ENCODE measurements at regions not wholly inside any gene's neighbourhood (a gene's known extent, or its start where the extent isn't known, plus 50 kb on each side); places are given as distances from the start of the nearest gene placed in this dataset.

DNA sequence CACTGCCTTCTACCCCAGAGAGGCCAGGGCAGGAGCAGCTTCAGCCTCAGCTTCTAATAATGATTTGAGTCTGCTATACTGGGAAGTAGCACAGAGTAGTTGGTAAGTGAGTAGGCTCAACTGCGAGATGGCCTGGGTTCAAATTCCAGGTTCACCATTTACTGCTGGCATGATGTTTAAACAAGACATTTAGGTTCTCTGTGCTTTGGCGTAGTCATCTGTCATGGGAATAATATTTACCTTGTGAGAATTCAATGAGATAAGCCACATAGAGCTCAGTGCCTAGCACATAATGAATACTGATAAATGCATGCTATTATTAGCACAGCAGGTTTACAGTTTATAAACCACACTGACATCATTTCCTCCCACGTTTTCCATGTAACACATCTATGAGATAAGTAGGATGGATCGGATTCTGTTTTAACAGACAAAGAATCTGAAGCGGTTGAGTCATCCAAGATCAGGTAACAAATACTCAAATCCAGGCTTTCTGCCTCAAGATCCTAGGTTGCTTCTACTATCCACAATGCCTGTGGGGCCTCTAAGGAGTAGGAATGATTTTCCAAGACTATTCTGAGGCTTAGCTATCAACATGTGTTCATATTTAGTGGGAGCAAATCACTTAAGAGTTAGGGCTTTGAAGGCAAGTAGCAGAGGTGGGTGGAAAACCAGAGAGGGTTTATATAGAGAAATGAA lies 72.9 kb upstream of the DTNBP1 start (continued):
- TF ChIP-seq, protein P1, sequence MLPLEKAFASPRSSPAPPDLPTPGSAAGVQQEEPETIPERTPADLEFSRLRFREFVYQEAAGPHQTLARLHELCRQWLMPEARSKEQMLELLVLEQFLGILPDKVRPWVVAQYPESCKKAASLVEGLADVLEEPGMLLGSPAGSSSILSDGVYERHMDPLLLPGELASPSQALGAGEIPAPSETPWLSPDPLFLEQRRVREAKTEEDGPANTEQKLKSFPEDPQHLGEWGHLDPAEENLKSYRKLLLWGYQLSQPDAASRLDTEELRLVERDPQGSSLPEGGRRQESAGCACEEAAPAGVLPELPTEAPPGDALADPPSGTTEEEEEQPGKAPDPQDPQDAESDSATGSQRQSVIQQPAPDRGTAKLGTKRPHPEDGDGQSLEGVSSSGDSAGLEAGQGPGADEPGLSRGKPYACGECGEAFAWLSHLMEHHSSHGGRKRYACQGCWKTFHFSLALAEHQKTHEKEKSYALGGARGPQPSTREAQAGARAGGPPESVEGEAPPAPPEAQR (tag by site-specific recombination; IDR thresholded peaks at IDR 0.05): no peak
- TF ChIP-seq ZNF311 (tag by site-specific recombination; IDR thresholded peaks at IDR 0.05; ENCODE audit: borderline replicate concordance) (no peak), ZBTB21 (tag by site-specific recombination; IDR thresholded peaks at IDR 0.05) (peak; percentile 95), ZNF792 (tag by site-specific recombination; IDR thresholded peaks at IDR 0.05) (no peak), ZNF639 (tag by site-specific recombination; IDR thresholded peaks at IDR 0.05) (peak; percentile 98), KLF7 (tag by site-specific recombination; IDR thresholded peaks at IDR 0.05; ENCODE audit: borderline replicate concordance) (no peak), REPIN1 (tag by site-specific recombination; IDR thresholded peaks at IDR 0.05; ENCODE audit: low read depth) (no peak)
- TF ChIP-seq, protein P2, sequence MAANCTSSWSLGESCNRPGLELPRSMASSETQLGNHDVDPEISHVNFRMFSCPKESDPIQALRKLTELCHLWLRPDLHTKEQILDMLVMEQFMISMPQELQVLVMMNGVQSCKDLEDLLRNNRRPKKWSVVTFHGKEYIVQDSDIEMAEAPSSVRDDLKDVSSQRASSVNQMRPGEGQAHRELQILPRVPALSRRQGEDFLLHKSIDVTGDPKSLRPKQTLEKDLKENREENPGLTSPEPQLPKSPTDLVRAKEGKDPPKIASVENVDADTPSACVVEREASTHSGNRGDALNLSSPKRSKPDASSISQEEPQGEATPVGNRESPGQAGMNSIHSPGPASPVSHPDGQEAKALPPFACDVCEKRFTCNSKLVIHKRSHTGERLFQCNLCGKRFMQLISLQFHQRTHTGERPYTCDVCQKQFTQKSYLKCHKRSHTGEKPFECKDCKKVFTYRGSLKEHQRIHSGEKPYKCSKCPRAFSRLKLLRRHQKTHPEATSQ (tag by site-specific recombination; IDR thresholded peaks at IDR 0.05): no peak
- TF ChIP-seq, protein P3, sequence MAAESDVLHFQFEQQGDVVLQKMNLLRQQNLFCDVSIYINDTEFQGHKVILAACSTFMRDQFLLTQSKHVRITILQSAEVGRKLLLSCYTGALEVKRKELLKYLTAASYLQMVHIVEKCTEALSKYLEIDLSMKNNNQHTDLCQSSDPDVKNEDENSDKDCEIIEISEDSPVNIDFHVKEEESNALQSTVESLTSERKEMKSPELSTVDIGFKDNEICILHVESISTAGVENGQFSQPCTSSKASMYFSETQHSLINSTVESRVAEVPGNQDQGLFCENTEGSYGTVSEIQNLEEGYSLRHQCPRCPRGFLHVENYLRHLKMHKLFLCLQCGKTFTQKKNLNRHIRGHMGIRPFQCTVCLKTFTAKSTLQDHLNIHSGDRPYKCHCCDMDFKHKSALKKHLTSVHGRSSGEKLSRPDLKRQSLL (tag by site-specific recombination; IDR thresholded peaks at IDR 0.05): no peak

- POLR2A ChIA-PET: interaction anchor here (0.7 to 1.0 kb wide), 2 partner anchors 19 to 396 kb away, joined by 4 to 9 read pairs; no protein-coding TSS in a partner anchor
- H3K4me3 ChIP-seq (ENCODE audit: low read depth, low read length): no peak overlapping the region
- H3K27ac ChIP-seq (ENCODE audit: extremely low read depth, low read depth, low read length): no peak overlapping the region; the same call in 1 of the 2 replicates
- no peak for TF ChIP-seq YY1 (tag by site-specific recombination; IDR thresholded peaks at IDR 0.05)
- H3K4me1 ChIP-seq (ENCODE audit: control insufficient read depth, insufficient read depth, low read length): peaks cover 10% of the 10 kb centered on the region
- no peaks in the 10 kb centered on the region for H3K36me3 ChIP-seq (ENCODE audit: control insufficient read depth in 2 of 2, insufficient read depth in 1 of 2, low read length in 2 of 2)
- no peaks in the 10 kb centered on the region for H3K9me3 ChIP-seq (ENCODE audit: control insufficient read depth, insufficient read depth, low read depth, low read length)
- CTCF ChIA-PET: interaction anchor here (0.5 to 3.9 kb wide), 5 partner anchors 13 to 429 kb away, joined by 3 to 23 read pairs (median 3); no protein-coding TSS in a partner anchor
Measured at GRCh38 chr6:15734118-15734897, 71.5 kb upstream of the DTNBP1 start.

DNA sequence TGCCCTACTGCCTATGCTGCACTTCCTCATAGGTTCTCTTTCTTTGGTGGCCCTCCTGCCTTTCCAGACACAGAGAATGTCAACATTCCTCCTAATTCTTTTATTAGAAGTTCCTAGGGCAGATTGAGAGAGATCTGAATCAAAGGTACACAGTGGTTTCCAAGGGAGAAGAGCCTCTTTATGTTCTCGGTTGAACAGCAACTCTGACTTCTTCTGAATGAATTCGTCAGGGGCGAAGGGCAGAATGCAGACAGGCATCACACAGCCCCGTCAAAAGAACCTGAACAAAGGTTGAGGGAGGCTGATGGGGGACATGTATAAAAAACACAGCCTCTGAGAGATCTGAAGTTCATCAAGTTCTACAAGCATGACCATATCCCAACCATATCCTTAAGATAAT lies 68.1 kb upstream of the DTNBP1 start:
- no peak overlapping the region for H3K4me3 ChIP-seq (ENCODE audit: low read depth, low read length)
- no peak overlapping the region for H3K27ac ChIP-seq (ENCODE audit: extremely low read depth, low read depth, low read length)
- CTCF ChIA-PET: interaction anchor here (0.6 to 1.0 kb wide), 2 partner anchors 36 to 39 kb away, joined by 3 read pairs; no protein-coding TSS in a partner anchor
- H3K9me3 ChIP-seq (ENCODE audit: control insufficient read depth, insufficient read depth, low read depth, low read length): no peaks in the 10 kb centered on the region
- peaks cover 10% of the 10 kb centered on the region for H3K4me1 ChIP-seq (ENCODE audit: control insufficient read depth, insufficient read depth, low read length)
- POLR2A ChIA-PET: no interaction called here
- no peaks in the 10 kb centered on the region for H3K36me3 ChIP-seq (ENCODE audit: control insufficient read depth in 2 of 2, insufficient read depth in 1 of 2, low read length in 2 of 2)
- TF ChIP-seq HOXD13 (CRISPR knock-in tag; IDR thresholded peaks at IDR 0.05; ENCODE audit: borderline replicate concordance): no peak
- TF ChIP-seq ZNF785 (tag by site-specific recombination; IDR thresholded peaks at IDR 0.05): no peak
- no peak for TF ChIP-seq ZBTB21 (tag by site-specific recombination; IDR thresholded peaks at IDR 0.05)
